22Rv1 (cell line): ENCODE measurements at regions not wholly inside any gene's neighbourhood (a gene's known extent, or its start where the extent isn't known, plus 50 kb on each side); places are given as distances from the start of the nearest gene placed in this dataset.
"Not testable (repeated sequence)": the region's sequence is repeated elsewhere in the genome, so short reads cannot be mapped to it uniquely, and the experiment has no call there.

Experiments
- H3K27ac ChIP-seq: fragments of 450-650 bp; 2 replicates; pipeline ENCODE4 v1.5.1; 2017
- CTCF ChIP-seq: fragments of 450-650 bp; IDR thresholded peaks from 2 replicates; pipeline ENCODE4 v1.5.1; 2017; ENCODE audit warnings: mild to moderate bottlenecking
- ZFX ChIP-seq: fragments of 450-650 bp; IDR thresholded peaks from 2 replicates; pipeline ENCODE4 v1.6.1; 2017; ENCODE audit warnings: antibody characterized with exemption, borderline replicate concordance

DNA sequence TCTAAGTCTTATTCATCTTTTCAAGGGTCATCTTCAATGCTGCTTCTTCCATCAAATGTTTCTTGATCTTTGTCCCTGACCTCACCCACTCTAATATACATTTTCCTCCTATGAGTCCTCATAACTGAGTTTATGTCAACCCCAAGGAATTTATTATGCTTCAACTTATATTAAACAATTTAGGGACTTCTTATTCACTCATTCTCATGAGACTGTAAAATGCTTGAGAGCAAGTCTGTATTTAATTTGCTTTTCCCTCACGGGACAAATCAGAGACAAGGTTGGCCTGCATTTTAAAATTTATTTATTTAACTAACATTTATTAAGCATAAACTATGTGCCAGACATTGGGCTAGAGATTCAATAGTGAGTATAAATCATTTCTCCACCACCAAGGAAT lies 312.0 kb upstream of the NT5E start:
- no peak overlapping the region for H3K27ac ChIP-seq
- TF ChIP-seq ZFX = no peak
- no peak for TF ChIP-seq CTCF

DNA sequence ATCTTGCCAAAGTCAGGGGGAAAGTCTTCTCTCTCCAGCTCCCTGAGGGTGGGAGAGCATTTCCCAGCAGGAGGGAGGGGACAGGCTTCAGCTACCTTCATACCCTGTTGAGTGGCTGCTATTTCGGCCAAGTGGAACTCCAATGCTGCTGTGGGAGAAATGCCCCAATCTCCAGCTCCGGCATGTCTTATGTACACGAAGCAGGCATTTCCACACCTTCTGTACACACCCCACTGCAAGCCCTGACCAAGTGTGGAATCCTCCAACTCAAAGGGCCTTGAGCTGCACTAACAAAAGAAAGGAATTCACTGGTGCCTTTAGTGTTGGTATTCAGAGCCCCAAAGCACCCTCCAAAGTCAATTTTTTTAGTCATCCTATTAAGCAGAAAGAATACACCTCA lies 313.6 kb upstream of the NT5E start:
- TF ChIP-seq CTCF = no peak
- no peak for TF ChIP-seq ZFX
- no peak overlapping the region for H3K27ac ChIP-seq

- H3K27ac ChIP-seq = no peak overlapping the region
- TF ChIP-seq CTCF (no peak), ZFX (no peak)
These were observed 314.3 kb upstream of the NT5E start for GRCh38 chr6:85135376-85136094.

- TF ChIP-seq ZFX (no peak), CTCF (no peak)
- H3K27ac ChIP-seq = no peak overlapping the region
These were observed 315.7 kb upstream of the NT5E start for GRCh38 chr6:85134172-85134571.

GRCh38 chr6:85132091-85132490 lies 317.8 kb upstream of the NT5E start:
- TF ChIP-seq ZFX = no peak
- no peak overlapping the region for H3K27ac ChIP-seq

GRCh38 chr6:85130743-85131142 lies 319.1 kb upstream of the NT5E start:
- no peak overlapping the region for H3K27ac ChIP-seq

GRCh38 chr6:85129881-85130280 lies 320.0 kb upstream of the NT5E start:
- no peak overlapping the region for H3K27ac ChIP-seq
- no peak for TF ChIP-seq CTCF
- TF ChIP-seq ZFX = no peak

More at GRCh38 chr6:85130743-85131142, 319.1 kb upstream of the NT5E start:
- TF ChIP-seq ZFX (no peak), CTCF (no peak)

- no peak for TF ChIP-seq CTCF
- no peak for TF ChIP-seq ZFX
- no peak overlapping the region for H3K27ac ChIP-seq
These were observed 321.1 kb upstream of the NT5E start for GRCh38 chr6:85128781-85129180.

GRCh38 chr6:85128256-85128655 lies 321.6 kb upstream of the NT5E start:
- H3K27ac ChIP-seq = not testable (repeated sequence)
